ENCODE measurements at regions not wholly inside any gene's neighbourhood (a gene's known extent, or its start where the extent isn't known, plus 50 kb on each side); places are given as distances from the start of the nearest gene placed in this dataset.

GRCh38 chr10:107919626-107920235 lies 755.2 kb upstream of the SORCS1 start:
- no peak overlapping the region for H3K4me3 ChIP-seq
- H3K4me1 ChIP-seq = no peaks in the 10 kb centered on the region
- H3K9me3 ChIP-seq = no peaks in the 10 kb centered on the region
- no peak for TF ChIP-seq FOXS1 (CRISPR knock-in tag; IDR thresholded peaks at IDR 0.05)
- TF ChIP-seq MAZ (IDR thresholded peaks at IDR 0.05; ENCODE audit: borderline replicate concordance, low read depth, low read length) = no peak
- TF ChIP-seq NPAS2 (CRISPR knock-in tag; IDR thresholded peaks at IDR 0.05; ENCODE audit: borderline replicate concordance) = no peak
- no peak for TF ChIP-seq GATA3 (IDR thresholded peaks at IDR 0.05; ENCODE audit: borderline replicate concordance)
- TF ChIP-seq ZNF302 (CRISPR knock-in tag; IDR thresholded peaks at IDR 0.05) = no peak
- TF ChIP-seq MAX (IDR thresholded peaks at IDR 0.05) = no peak
- no peak for TF ChIP-seq KDM5A (IDR thresholded peaks at IDR 0.05)
- TF ChIP-seq CHD2 (IDR thresholded peaks at IDR 0.05; ENCODE audit: low read length, partially characterized antibody) = no peak
- TF ChIP-seq RAD21 (conservative IDR thresholded peaks at IDR 0.05 in 1 of 2, IDR thresholded peaks at IDR 0.05 in 1 of 2) = no peak
- no peak for TF ChIP-seq CTCF (IDR thresholded peaks at IDR 0.05)
- no peak for TF ChIP-seq MAFK (IDR thresholded peaks at IDR 0.05; ENCODE audit: partially characterized antibody)
- no peak for TF ChIP-seq ZC3H11A (IDR thresholded peaks at IDR 0.05)
- TF ChIP-seq HMGXB4 (CRISPR knock-in tag; IDR thresholded peaks at IDR 0.05; ENCODE audit: borderline replicate concordance) = no peak
- TF ChIP-seq FOSL2 (IDR thresholded peaks at IDR 0.05) = no peak
- TF ChIP-seq FOSL2 (CRISPR knock-in tag; IDR thresholded peaks at IDR 0.05) = no peak
- ChIA-PET CTCF (no interaction called here), POLR2A (no interaction called here)
- ATAC-seq = no peak
- FAIRE-seq = no peak
- DNase-seq (ENCODE audit: low read depth in 1 of 2, low spot score in 1 of 2) = no peak
- WGBS (ENCODE audit: missing lambda C conversion rate) = 7% methylated on average over 9 of the region's 12 CpGs
- no peak overlapping the region for H3K4me2 ChIP-seq
- H3K27ac ChIP-seq = no peak overlapping the region

- ATAC-seq = no peak
- CTCF ChIA-PET = no interaction called here
- 4% methylated on average over 4 of the region's 4 CpGs for WGBS (ENCODE audit: missing lambda C conversion rate)
Measured at GRCh38 chr10:107918171-107918570, 753.7 kb upstream of the SORCS1 start.

More at GRCh38 chr10:107918171-107918570, 753.7 kb upstream of the SORCS1 start:
- DNase-seq (ENCODE audit: low read depth in 1 of 2, low spot score in 1 of 2) (no peak), FAIRE-seq (no peak)
- Histone ChIP-seq H3K27ac (no peak overlapping the region), H3K4me1 (no peaks in the 10 kb centered on the region), H3K4me2 (no peak overlapping the region), H3K4me3 (no peak overlapping the region), H3K9me3 (no peaks in the 10 kb centered on the region)
- POLR2A ChIA-PET = no interaction called here
- TF ChIP-seq ZSCAN20 (CRISPR knock-in tag; IDR thresholded peaks at IDR 0.05) (no peak), BHLHE40 (IDR thresholded peaks at IDR 0.05; ENCODE audit: low read depth, low read length) (no peak), USF2 (IDR thresholded peaks at IDR 0.05) (no peak), HOXB13 (CRISPR knock-in tag; IDR thresholded peaks at IDR 0.05; ENCODE audit: low read depth) (no peak), EP300 (IDR thresholded peaks at IDR 0.05) (no peak), SREBF2 (IDR thresholded peaks at IDR 0.05) (no peak), TFCP2L1 (CRISPR knock-in tag; IDR thresholded peaks at IDR 0.05) (no peak), PHF8 (IDR thresholded peaks at IDR 0.05; ENCODE audit: borderline replicate concordance, low read depth) (no peak), RCOR1 (IDR thresholded peaks at IDR 0.05; ENCODE audit: low read depth, low read length) (no peak), HMGXB4 (CRISPR knock-in tag; IDR thresholded peaks at IDR 0.05; ENCODE audit: borderline replicate concordance) (no peak), HES2 (IDR thresholded peaks at IDR 0.05) (no peak), CEBPB (IDR thresholded peaks at IDR 0.05) (no peak), ESRRA (IDR thresholded peaks at IDR 0.05; ENCODE audit: borderline replicate concordance, low read length) (no peak), HOXA7 (CRISPR knock-in tag; IDR thresholded peaks at IDR 0.05) (no peak), NR3C1 (IDR thresholded peaks at IDR 0.05) (no peak)
